H9 (cell line): ENCODE measurements at regions not wholly inside any gene's neighbourhood (a gene's known extent, or its start where the extent isn't known, plus 50 kb on each side); places are given as distances from the start of the nearest gene placed in this dataset.

Experiments used
- DNase-seq: peaks from one replicate; pipeline ENCODE4 v3.0.0-alpha.2; 2017
- H2AFZ ChIP-seq: one replicate; pipeline ENCODE4 v1.6.1; 2013; ENCODE audit warnings: mild to moderate bottlenecking, low read length, control low read depth, moderate library complexity
- H2AK5ac ChIP-seq: 2 replicates; pipeline ENCODE4 v1.6.1; 2013; ENCODE audit warnings: low read length, control low read depth, mixed read lengths; ENCODE audit not compliant: insufficient read length
- H2BK120ac ChIP-seq: one replicate; pipeline ENCODE4 v1.6.1; 2013; ENCODE audit warnings: low read depth, mild to moderate bottlenecking, low read length, control low read depth, inconsistent platforms; ENCODE audit not compliant: poor library complexity, severe bottlenecking
- H2BK12ac ChIP-seq: 2 replicates; pipeline ENCODE4 v1.6.1; 2013; ENCODE audit warnings: low read length, control low read depth, mixed read lengths, low read depth; ENCODE audit not compliant: insufficient read length
- H2BK15ac ChIP-seq: 2 replicates; pipeline ENCODE4 v1.6.1; 2013; ENCODE audit warnings: low read depth, low read length, control low read depth
- H2BK20ac ChIP-seq: one replicate; pipeline ENCODE4 v1.6.1; 2013; ENCODE audit warnings: low read depth, mild to moderate bottlenecking, low read length, control low read depth, inconsistent platforms; ENCODE audit not compliant: poor library complexity, severe bottlenecking
- H2BK5ac ChIP-seq: 2 replicates; pipeline ENCODE4 v1.6.1; 2013; ENCODE audit warnings: low read length, control low read depth, mixed read lengths; ENCODE audit not compliant: insufficient read length
- H3K14ac ChIP-seq: 2 replicates; pipeline ENCODE4 v1.6.1; 2013; ENCODE audit warnings: low read length, control low read depth; ENCODE audit not compliant: insufficient read depth
- H3K18ac ChIP-seq: 2 replicates; pipeline ENCODE4 v1.6.1; 2013; ENCODE audit warnings: low read depth, mild to moderate bottlenecking, mixed read lengths, low read length, control low read depth; ENCODE audit not compliant: insufficient read length
- H3K23ac ChIP-seq: 2 replicates; pipeline ENCODE4 v1.6.1; 2013; ENCODE audit warnings: low read length, control low read depth, mixed read lengths, low read depth; ENCODE audit not compliant: insufficient read length
- H3K23me2 ChIP-seq: 2 replicates; pipeline ENCODE4 v1.6.1; 2013; ENCODE audit warnings: low read depth, mild to moderate bottlenecking, mixed read lengths, low read length, control low read depth; ENCODE audit not compliant: insufficient read length, poor library complexity, severe bottlenecking
- H3K27ac ChIP-seq: 2 replicates; pipeline ENCODE4 v1.5.1; 2013; ENCODE audit warnings: low read length, control low read depth, mixed read lengths, low read depth; ENCODE audit not compliant: insufficient read length
- H3K27me3 ChIP-seq: 2 replicates; pipeline ENCODE4 v1.6.1; 2013; ENCODE audit warnings: low read length, control low read depth, inconsistent platforms; ENCODE audit not compliant: insufficient read depth
- H3K4ac ChIP-seq: 2 replicates; pipeline ENCODE4 v1.6.1; 2013; ENCODE audit warnings: low read depth, mild to moderate bottlenecking, control low read depth, inconsistent platforms, low read length, moderate library complexity
- H3K4me1 ChIP-seq: 2 replicates; pipeline ENCODE4 v1.6.1; 2013; ENCODE audit warnings: low read length, control low read depth, inconsistent platforms; ENCODE audit not compliant: insufficient read depth
- H3K4me2 ChIP-seq: 2 replicates; pipeline ENCODE4 v1.6.1; 2013; ENCODE audit warnings: low read length, control low read depth, mixed read lengths; ENCODE audit not compliant: insufficient read length, insufficient read depth
- H3K56ac ChIP-seq: 2 replicates; pipeline ENCODE4 v1.6.1; 2013; ENCODE audit warnings: low read depth, mild to moderate bottlenecking, mixed read lengths, low read length, control low read depth; ENCODE audit not compliant: insufficient read length
- H3K79me1 ChIP-seq: 2 replicates; pipeline ENCODE4 v1.6.1; 2013; ENCODE audit warnings: low read depth, mild to moderate bottlenecking, moderate library complexity, low read length, control low read depth, inconsistent platforms; ENCODE audit not compliant: insufficient read depth, poor library complexity, severe bottlenecking
- H3K79me2 ChIP-seq: 2 replicates; pipeline ENCODE4 v1.6.1; 2013; ENCODE audit warnings: low read length, control low read depth, inconsistent platforms; ENCODE audit not compliant: insufficient read depth
- H3K9ac ChIP-seq: 2 replicates; pipeline ENCODE4 v1.6.1; 2013; ENCODE audit warnings: low read length, control low read depth, mixed read lengths; ENCODE audit not compliant: insufficient read length; ENCODE audit errors: extremely low read depth
- H3K9me3 ChIP-seq: one replicate; pipeline ENCODE4 v1.6.1; 2013; ENCODE audit warnings: low read depth, low read length, inconsistent platforms; ENCODE audit not compliant: control insufficient read depth
- H3T11ph ChIP-seq: one replicate; pipeline ENCODE4 v1.6.1; 2013; ENCODE audit warnings: mild to moderate bottlenecking, low read length, control low read depth, inconsistent platforms
- H4K20me1 ChIP-seq: one replicate; pipeline ENCODE4 v1.6.1; 2013; ENCODE audit not compliant: control insufficient read depth, insufficient read length, insufficient read depth
- H4K5ac ChIP-seq: 2 replicates; pipeline ENCODE4 v1.6.1; 2013; ENCODE audit warnings: low read depth, mild to moderate bottlenecking, mixed read lengths, low read length, control low read depth; ENCODE audit not compliant: insufficient read length
- H4K8ac ChIP-seq: replicated peaks from 2 replicates; pipeline ENCODE4 v1.6.1; 2013; ENCODE audit warnings: low read length, control low read depth, mixed read lengths, low read depth; ENCODE audit not compliant: insufficient read length
- H4K91ac ChIP-seq: 2 replicates; pipeline ENCODE4 v1.6.1; 2013; ENCODE audit warnings: low read depth, mild to moderate bottlenecking, moderate library complexity, mixed read lengths, low read length, control low read depth; ENCODE audit not compliant: insufficient read length
- H3K27ac Mint-ChIP-seq, 3 experiments: 2 replicates in 2 of 3; 3 replicates in 1 of 3; pipeline ENCODE4 v1.8.0; 2020 to 2021; ENCODE audit warnings: mixed read lengths in 3 of 3, mild to moderate bottlenecking in 1 of 3, moderate library complexity in 1 of 3
- H3K27me3 Mint-ChIP-seq: 2 replicates; pipeline ENCODE4 v1.8.0; 2021; ENCODE audit warnings: low read depth, mild to moderate bottlenecking, moderate library complexity, mixed read lengths
- H3K36me3 Mint-ChIP-seq, 3 experiments: 2 replicates in 2 of 3; 3 replicates in 1 of 3; pipeline ENCODE4 v1.8.0; 2020 to 2021; ENCODE audit warnings: low read depth in 3 of 3, mixed read lengths in 3 of 3; ENCODE audit not compliant: insufficient read depth in 1 of 3
- H3K4me1 Mint-ChIP-seq, 2 experiments: 2 replicates each; pipeline ENCODE4 v1.8.0; 2020; ENCODE audit warnings: mixed read lengths in 2 of 2
- H3K4me3 Mint-ChIP-seq, 2 experiments: 2 replicates in 1 of 2; 3 replicates in 1 of 2; pipeline ENCODE4 v1.8.0; 2020 to 2021; ENCODE audit warnings: mild to moderate bottlenecking in 2 of 2, mixed read lengths in 2 of 2, moderate library complexity in 1 of 2
- H3K9me3 Mint-ChIP-seq, 2 experiments: 2 replicates in 1 of 2; 3 replicates in 1 of 2; pipeline ENCODE4 v1.8.0; 2020; ENCODE audit warnings: mild to moderate bottlenecking in 2 of 2, mixed read lengths in 2 of 2, moderate library complexity in 1 of 2
- CTCF ChIP-seq: fragments of 200-600 bp; sonication (generic); conservative IDR thresholded peaks from 3 replicates; pipeline ENCODE4 v1.8.0; 2021; ENCODE audit warnings: antibody characterized with exemption, mild to moderate bottlenecking
- WGBS: extraction: QIAGEN DNeasy Blood & Tissue Kit; methylation state at CpG from one replicate; pipeline ENCODE4 v1.1.7; 2013; ENCODE audit warnings: missing lambda C conversion rate, low lambda C conversion rate, mixed read lengths; ENCODE audit not compliant: insufficient read length; ENCODE audit errors: extremely low coverage; 5-methylcytosine and 5-hydroxymethylcytosine counted together

GRCh38 chr14:105861985-105862465 is 335.6 kb downstream of the TMEM121 start:
- Mint-ChIP-seq H3K27me3 (peaks cover 4% of the 10 kb centered on the region; the same call in 1 of the 2 replicates), H3K4me3 (no peak overlapping the region), H3K9me3 (peaks cover 86 to 99% of the 10 kb centered on the region in 2 experiments), H3K4me1 (no peaks in the 10 kb centered on the region), H3K36me3 (peaks cover 6 to 12% (median 11%) of the 10 kb centered on the region in 3 experiments; a peak in 5 of 7 replicates), H3K27ac (no peak overlapping the region)
- Histone ChIP-seq H3K18ac (no peak overlapping the region), H2BK5ac (no peak overlapping the region), H4K8ac (no peak overlapping the region), H4K20me1 (no peaks in the 10 kb centered on the region), H3K9me3 (peaks cover 86% of the 10 kb centered on the region), H4K5ac (no peak overlapping the region), H3K23me2 (no peaks in the 10 kb centered on the region), H4K91ac (no peak overlapping the region), H2BK15ac (no peak overlapping the region), H2BK12ac (no peak overlapping the region), H2AFZ (no peak overlapping the region), H3K4me1 (no peaks in the 10 kb centered on the region), H3K79me2 (no peaks in the 10 kb centered on the region), H3K4me2 (no peak overlapping the region), H3K9ac (no peak overlapping the region), H3K4ac (no peak overlapping the region), H3K23ac (no peak overlapping the region), H3T11ph (no peak overlapping the region), H2BK20ac (no peak overlapping the region), H3K56ac (no peak overlapping the region), H3K27me3 (no peaks in the 10 kb centered on the region), H2BK120ac (no peak overlapping the region), H3K27ac (no peak overlapping the region), H3K14ac (no peak overlapping the region), H3K79me1 (no peaks in the 10 kb centered on the region), H2AK5ac (no peak overlapping the region)
- WGBS, result no CpG with 5 or more reads among the region's 11 CpGs
- TF ChIP-seq CTCF, result no peak
- DNase-seq, result no peak
